NCI-H1694 treated with DMSO at 0.1 percent for 48 hours (cell line): ENCODE measurements at regions not wholly inside any gene's neighbourhood (a gene's known extent, or its start where the extent isn't known, plus 50 kb on each side); places are given as distances from the start of the nearest gene placed in this dataset.

Experiments
- DNase-seq: peaks from one replicate; lab custom pipeline; 2025; lab: John Stamatoyannopoulos, UW

GRCh38 chr4:165610679-165611437 is 232.1 kb downstream of the CPE start:
- no peak for DNase-seq

GRCh38 chr4:165612936-165613335 is 234.1 kb downstream of the CPE start:
- no peak for DNase-seq

- DNase-seq = no peak
Observed at GRCh38 chr4:165613581-165613980, 234.8 kb downstream of the CPE start.

- DNase-seq = no peak
Observed at GRCh38 chr4:165620913-165621312, 242.1 kb downstream of the CPE start.

GRCh38 chr4:165621983-165622382 is 243.2 kb downstream of the CPE start:
- DNase-seq = no peak

- DNase-seq = no peak
Observed at GRCh38 chr4:165625281-165625680, 246.5 kb downstream of the CPE start.

- DNase-seq = no peak
Observed at GRCh38 chr4:165626316-165626715, 246.7 kb upstream of the TLL1 start.

GRCh38 chr4:165627128-165627527 is 245.9 kb upstream of the TLL1 start:
- no peak for DNase-seq

GRCh38 chr4:165627548-165627947 is 245.5 kb upstream of the TLL1 start:
- no peak for DNase-seq

GRCh38 chr4:165628572-165628971 is 244.5 kb upstream of the TLL1 start:
- DNase-seq = no peak

GRCh38 chr4:165630671-165631070 is 242.4 kb upstream of the TLL1 start:
- no peak for DNase-seq

- no peak for DNase-seq
Observed at GRCh38 chr4:165631208-165631894, 241.7 kb upstream of the TLL1 start.

- DNase-seq = no peak
Observed at GRCh38 chr4:165631912-165632311, 241.1 kb upstream of the TLL1 start.

GRCh38 chr4:165634766-165635165 is 238.3 kb upstream of the TLL1 start:
- DNase-seq = no peak

- DNase-seq = no peak
Observed at GRCh38 chr4:165635381-165635780, 237.7 kb upstream of the TLL1 start.

GRCh38 chr4:165635951-165636350 is 237.1 kb upstream of the TLL1 start:
- DNase-seq = no peak

GRCh38 chr4:165651901-165652300 is 221.1 kb upstream of the TLL1 start:
- no peak for DNase-seq

GRCh38 chr4:165654556-165654955 is 218.5 kb upstream of the TLL1 start:
- DNase-seq = no peak

- no peak for DNase-seq
Observed at GRCh38 chr4:165656399-165656798, 216.6 kb upstream of the TLL1 start.

GRCh38 chr4:165656829-165657490 is 216.1 kb upstream of the TLL1 start:
- DNase-seq = no peak

- DNase-seq = no peak
Observed at GRCh38 chr4:165662341-165662740, 210.7 kb upstream of the TLL1 start.

- DNase-seq = no peak
Observed at GRCh38 chr4:165663411-165663810, 209.6 kb upstream of the TLL1 start.

- DNase-seq = no peak
Observed at GRCh38 chr4:165666836-165667235, 206.2 kb upstream of the TLL1 start.
